ENCODE measurements at regions not wholly inside any gene's neighbourhood (a gene's known extent, or its start where the extent isn't known, plus 50 kb on each side); places are given as distances from the start of the nearest gene placed in this dataset.

- TF ChIP-seq POLR2A (IDR thresholded peaks at IDR 0.05) (no peak), CTCF (IDR thresholded peaks at IDR 0.05) (no peak)
- Histone ChIP-seq H3K4me1 (no peaks in the 10 kb centered on the region), H3K4me3 (no peak overlapping the region), H3K36me3 (replicated peaks in 1 of 2; ENCODE audit: insufficient read depth in 1 of 2, low read depth in 2 of 2) (no peaks in the 10 kb centered on the region), H3K27me3 (no peaks in the 10 kb centered on the region), H3K27ac (no peak overlapping the region), H3K9me3 (no peaks in the 10 kb centered on the region)
- ATAC-seq (no peak), DNase-seq (no peak)
- WGBS, 2 donors = 82% methylated on average over 2 of the region's 2 CpGs
- intact Hi-C loops (cut with DNase I) = no loop called here
Observed at GRCh38 chr1:199660071-199660470, 367.4 kb upstream of the NR5A2 start.

- no peak overlapping the region for H3K27ac ChIP-seq
- no peak for DNase-seq
- no peak overlapping the region for H3K4me3 ChIP-seq
- no peaks in the 10 kb centered on the region for H3K27me3 ChIP-seq
- intact Hi-C loops (cut with DNase I) = no loop called here
- no peaks in the 10 kb centered on the region for H3K4me1 ChIP-seq
- WGBS, 2 donors = 21 to 25% methylated on average over 1 of the region's 1 CpG
- no peak for ATAC-seq
- no peaks in the 10 kb centered on the region for H3K36me3 ChIP-seq (replicated peaks in 1 of 2; ENCODE audit: insufficient read depth in 1 of 2, low read depth in 2 of 2)
- H3K9me3 ChIP-seq = no peaks in the 10 kb centered on the region
- TF ChIP-seq CTCF (IDR thresholded peaks at IDR 0.05) (no peak), POLR2A (IDR thresholded peaks at IDR 0.05) (no peak)
Observed at GRCh38 chr1:199665371-199665770, 362.1 kb upstream of the NR5A2 start.

- H3K4me1 ChIP-seq = no peaks in the 10 kb centered on the region
- TF ChIP-seq CTCF (IDR thresholded peaks at IDR 0.05) (no peak), POLR2A (IDR thresholded peaks at IDR 0.05) (no peak)
Observed at GRCh38 chr1:199667089-199667488, 360.4 kb upstream of the NR5A2 start.

DNA sequence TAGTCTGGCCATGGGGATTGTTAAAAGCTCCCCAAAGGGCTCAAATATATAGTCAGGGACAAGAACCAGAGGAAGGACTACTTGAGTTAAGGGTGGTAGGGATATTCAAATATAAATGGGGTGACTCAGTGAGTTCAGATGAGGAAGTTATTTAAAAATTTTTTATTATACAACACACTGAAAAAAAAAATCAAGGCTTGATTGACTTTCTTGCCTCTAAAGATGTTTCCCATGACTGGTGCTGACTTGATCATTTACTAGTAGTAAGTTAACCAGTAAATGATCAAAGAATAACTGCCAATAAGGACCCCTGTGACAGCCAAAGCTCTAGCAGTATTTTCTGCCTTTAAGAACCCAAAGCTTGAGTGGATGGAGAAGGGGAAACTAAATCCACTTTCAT, 357.6 kb upstream of the NR5A2 start:
- no peak overlapping the region for H3K4me3 ChIP-seq
- no peaks in the 10 kb centered on the region for H3K9me3 ChIP-seq
- no peak for TF ChIP-seq POLR2A (IDR thresholded peaks at IDR 0.05)
- no peak for TF ChIP-seq CTCF (IDR thresholded peaks at IDR 0.05)
- H3K36me3 ChIP-seq (replicated peaks in 1 of 2; ENCODE audit: insufficient read depth in 1 of 2, low read depth in 2 of 2) = no peaks in the 10 kb centered on the region
- intact Hi-C loops (cut with DNase I) = no loop called here
- no peaks in the 10 kb centered on the region for H3K27me3 ChIP-seq
- H3K4me1 ChIP-seq = no peaks in the 10 kb centered on the region
- ATAC-seq (no peak), DNase-seq (no peak)
- no peak overlapping the region for H3K27ac ChIP-seq

More at GRCh38 chr1:199667089-199667488, 360.4 kb upstream of the NR5A2 start:
- ATAC-seq = no peak
- no peak overlapping the region for H3K4me3 ChIP-seq
- DNase-seq = no peak
- WGBS, 2 donors = 86 to 88% methylated on average over 10 of the region's 10 CpGs
- no peaks in the 10 kb centered on the region for H3K36me3 ChIP-seq (replicated peaks in 1 of 2; ENCODE audit: insufficient read depth in 1 of 2, low read depth in 2 of 2)
- H3K27me3 ChIP-seq = no peaks in the 10 kb centered on the region
- no peaks in the 10 kb centered on the region for H3K9me3 ChIP-seq
- H3K27ac ChIP-seq = no peak overlapping the region
- intact Hi-C loops (cut with DNase I) = no loop called here

DNA sequence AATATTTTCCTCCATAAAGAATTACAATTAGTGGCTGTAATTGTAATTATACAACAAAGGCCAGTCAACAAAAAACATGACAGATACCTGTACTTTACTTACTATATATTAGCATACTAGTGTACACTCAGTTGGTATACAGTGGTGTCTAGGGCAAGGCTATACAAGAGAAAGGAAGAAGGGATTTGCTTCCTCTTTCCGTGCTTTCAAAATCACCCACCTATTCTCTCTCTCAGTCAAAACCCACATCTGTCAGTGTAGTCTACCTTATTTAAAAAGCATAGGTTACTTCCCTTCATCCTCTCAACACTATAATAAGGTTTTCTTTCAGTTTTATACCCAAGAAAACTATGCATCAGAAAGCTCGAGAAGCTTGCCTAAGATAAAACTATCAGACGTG, 355.8 kb upstream of the NR5A2 start:
- no peak for DNase-seq
- intact Hi-C loops (cut with DNase I) = no loop called here
- Histone ChIP-seq H3K9me3 (no peaks in the 10 kb centered on the region), H3K4me1 (no peaks in the 10 kb centered on the region), H3K27ac (no peak overlapping the region), H3K36me3 (replicated peaks in 1 of 2; ENCODE audit: insufficient read depth in 1 of 2, low read depth in 2 of 2) (no peaks in the 10 kb centered on the region), H3K27me3 (no peaks in the 10 kb centered on the region), H3K4me3 (no peak overlapping the region)
- 89 to 90% methylated on average over 3 of the region's 3 CpGs for WGBS, 2 donors
- no peak for ATAC-seq
- TF ChIP-seq CTCF (IDR thresholded peaks at IDR 0.05) (no peak), POLR2A (IDR thresholded peaks at IDR 0.05) (no peak)
